ENCODE measurements at regions not wholly inside any gene's neighbourhood (a gene's known extent, or its start where the extent isn't known, plus 50 kb on each side); places are given as distances from the start of the nearest gene placed in this dataset.

- Histone ChIP-seq H3K4me2 (peak overlapping the region; percentile 15; the same call in 1 of the 2 replicates), H2AFZ (peak overlapping the region; percentile 18; the same call in 1 of the 2 replicates)
These were observed 56.2 kb upstream of the EDN1 start for GRCh38 chr6:12233693-12234571.

GRCh38 chr6:12235341-12235740, 54.8 kb upstream of the EDN1 start:
- H3K4me3 ChIP-seq = no peak overlapping the region
- H3K4me2 ChIP-seq = no peak overlapping the region
- no peaks in the 10 kb centered on the region for H3K9me2 ChIP-seq (ENCODE audit: insufficient read depth)
- H3K79me2 ChIP-seq (ENCODE audit: low read depth) = no peaks in the 10 kb centered on the region
- CTCF ChIA-PET = no interaction called here
- POLR2A ChIA-PET (ENCODE audit: unreplicated experiment) = no interaction called here
- H3K4me1 ChIP-seq (replicated peaks; ENCODE audit: insufficient read depth) = peaks cover 5% of the 10 kb centered on the region
- DNase-seq = no peak
- H3K27me3 ChIP-seq (ENCODE audit: insufficient read depth, low read depth) = no peaks in the 10 kb centered on the region
- H3K9me3 ChIP-seq (ENCODE audit: insufficient read depth, low read depth) = no peaks in the 10 kb centered on the region
- H2AFZ ChIP-seq = no peak overlapping the region
- H3K36me3 ChIP-seq (ENCODE audit: low read depth) = no peaks in the 10 kb centered on the region
- H4K20me1 ChIP-seq (ENCODE audit: insufficient read depth) = no peaks in the 10 kb centered on the region
- H3K27ac ChIP-seq = no peak overlapping the region
- H3F3A ChIP-seq (ENCODE audit: insufficient read depth, low read depth) = no peaks in the 10 kb centered on the region
- intact Hi-C loops (cut with micrococcal nuclease; ENCODE audit: unreplicated experiment) = no loop called here
- TF ChIP-seq CTCF (conservative IDR thresholded peaks at IDR 0.05) (no peak), EZH2 (IDR thresholded peaks at IDR 0.05; ENCODE audit: low read depth) (no peak)
- BruUV-seq (replicated peaks) = no TSS peak

More at GRCh38 chr6:12233693-12234571, 56.2 kb upstream of the EDN1 start:
- DNase-seq = peak; percentile 47 to 84
- Histone ChIP-seq H3K27ac (no peak overlapping the region), H3F3A (ENCODE audit: insufficient read depth, low read depth) (no peaks in the 10 kb centered on the region), H3K79me2 (ENCODE audit: low read depth) (no peaks in the 10 kb centered on the region), H3K36me3 (ENCODE audit: low read depth) (no peaks in the 10 kb centered on the region), H3K27me3 (ENCODE audit: insufficient read depth, low read depth) (no peaks in the 10 kb centered on the region), H3K4me1 (replicated peaks; ENCODE audit: insufficient read depth) (peaks cover 5% of the 10 kb centered on the region), H3K9me3 (ENCODE audit: insufficient read depth, low read depth) (no peaks in the 10 kb centered on the region), H3K4me3 (no peak overlapping the region), H3K9me2 (ENCODE audit: insufficient read depth) (no peaks in the 10 kb centered on the region), H4K20me1 (ENCODE audit: insufficient read depth) (no peaks in the 10 kb centered on the region)
- TF ChIP-seq CTCF (conservative IDR thresholded peaks at IDR 0.05) (peak; percentile 95), EZH2 (IDR thresholded peaks at IDR 0.05; ENCODE audit: low read depth) (no peak)
- intact Hi-C loops (cut with micrococcal nuclease; ENCODE audit: unreplicated experiment) = loop anchor here (1.0 to 2.0 kb wide), 7 partner anchors 55 to 649 kb away; no protein-coding TSS in a partner anchor
- CTCF ChIA-PET = interaction anchor here (0.5 to 1.2 kb wide), 4 partner anchors 52 to 578 kb away, joined by 3 to 4 read pairs (median 4); no protein-coding TSS in a partner anchor
- POLR2A ChIA-PET (ENCODE audit: unreplicated experiment) = interaction anchor here (0.7 kb wide), 1 partner anchor 680 kb away, joined by 3 read pairs; no protein-coding TSS in a partner anchor
- BruUV-seq (replicated peaks) = no TSS peak

- Histone ChIP-seq H3K79me2 (ENCODE audit: low read depth) (no peaks in the 10 kb centered on the region), H3K27me3 (ENCODE audit: insufficient read depth, low read depth) (no peaks in the 10 kb centered on the region), H3K9me2 (ENCODE audit: insufficient read depth) (no peaks in the 10 kb centered on the region), H4K20me1 (ENCODE audit: insufficient read depth) (no peaks in the 10 kb centered on the region), H3K4me1 (replicated peaks; ENCODE audit: insufficient read depth) (peaks cover 20% of the 10 kb centered on the region), H3K27ac (no peak overlapping the region), H3K4me3 (no peak overlapping the region), H2AFZ (no peak overlapping the region), H3F3A (ENCODE audit: insufficient read depth, low read depth) (peaks cover 18% of the 10 kb centered on the region; the same call in 1 of the 2 replicates), H3K4me2 (no peak overlapping the region), H3K36me3 (ENCODE audit: low read depth) (no peaks in the 10 kb centered on the region), H3K9me3 (ENCODE audit: insufficient read depth, low read depth) (no peaks in the 10 kb centered on the region)
- intact Hi-C loops (cut with micrococcal nuclease; ENCODE audit: unreplicated experiment) = no loop called here
- TF ChIP-seq CTCF (conservative IDR thresholded peaks at IDR 0.05) (no peak), EZH2 (IDR thresholded peaks at IDR 0.05; ENCODE audit: low read depth) (no peak)
- POLR2A ChIA-PET (ENCODE audit: unreplicated experiment) = no interaction called here
- CTCF ChIA-PET = interaction anchor here (0.7 kb wide), 1 partner anchor 628 kb away, joined by 8 read pairs; no protein-coding TSS in a partner anchor
- no TSS peak for BruUV-seq (replicated peaks)
- DNase-seq = no peak
These were observed 51.9 kb upstream of the EDN1 start for GRCh38 chr6:12238219-12238618.

Data from PC-9 (cell line).